Panc1 (cell line): ENCODE measurements at regions not wholly inside any gene's neighbourhood (a gene's known extent, or its start where the extent isn't known, plus 50 kb on each side); places are given as distances from the start of the nearest gene placed in this dataset.

ENCODE experiments used
- ATAC-seq: fragments of 200-7000 bp; cut with Tn5 transposase; 2 replicates; pipeline ENCODE4 v1.9.1; 2020; ENCODE audit warnings: mild to moderate bottlenecking, moderate library complexity
- BruUV-seq: library from RNA; stranded (reverse); fragments of 400-500 nt; replicated peaks from 2 replicates; lab custom pipeline; 2021; lab: Mats Ljungman, UMichigan
- CTCF ChIA-PET: fragments of 300-600 bp; sonication (Branson Sonifier 250); formaldehyde crosslinking; loops from one replicate; lab custom pipeline; 2022; ENCODE audit warnings: antibody characterized with exemption; lab: Charles Lee
- POLR2A ChIA-PET: fragments of 300-600 bp; sonication (Branson Sonifier 250); formaldehyde crosslinking; loops from one replicate; lab custom pipeline; 2022; ENCODE audit warnings: antibody characterized with exemption; lab: Charles Lee
- DNase-seq: peaks from one replicate; pipeline ENCODE4 v3.0.0-alpha.2; 2010; ENCODE audit warnings: low read depth, low spot score
- H3K27ac ChIP-seq: 2 replicates; pipeline ENCODE4 v1.5.1; 2011; ENCODE audit warnings: mild to moderate bottlenecking, low read length, inconsistent platforms
- H3K27me3 ChIP-seq: fragments of 200-500 bp; sonication (Bioruptor generic); 2 replicates; pipeline ENCODE4 v1.6.0; 2014; ENCODE audit warnings: low read length, inconsistent platforms; ENCODE audit not compliant: control insufficient read depth, insufficient read depth
- H3K36me3 ChIP-seq: fragments of 200-500 bp; sonication (Bioruptor generic); 2 replicates; pipeline ENCODE4 v1.5.1; 2014; ENCODE audit warnings: inconsistent platforms, mild to moderate bottlenecking, low read length, moderate library complexity; ENCODE audit not compliant: control insufficient read depth, insufficient read depth
- H3K4me1 ChIP-seq: 2 replicates; pipeline ENCODE4 v1.5.1; 2011; ENCODE audit warnings: inconsistent platforms, mild to moderate bottlenecking, low read length, moderate library complexity; ENCODE audit not compliant: control insufficient read depth, insufficient read depth
- H3K4me3 ChIP-seq, 2 experiments: 2 replicates each; pipeline ENCODE4 v1.5.1; 2011 to 2012; ENCODE audit warnings: low read depth in 2 of 2, low read length in 2 of 2, mild to moderate bottlenecking in 2 of 2, inconsistent platforms in 1 of 2, moderate library complexity in 1 of 2
- H3K9me3 ChIP-seq: fragments of 200-500 bp; sonication (Bioruptor generic); 2 replicates; pipeline ENCODE4 v1.5.1; 2014; ENCODE audit warnings: low read depth, mild to moderate bottlenecking, inconsistent platforms, low read length, moderate library complexity; ENCODE audit not compliant: control insufficient read depth, insufficient read depth
- CTCF ChIP-seq: fragments of 450-650 bp; IDR thresholded peaks from 2 replicates; pipeline ENCODE4 v1.5.1; 2017; ENCODE audit warnings: mild to moderate bottlenecking
- POLR2AphosphoS5 ChIP-seq: IDR thresholded peaks from 2 replicates; pipeline ENCODE4 v1.6.1; 2012; ENCODE audit warnings: mild to moderate bottlenecking, low read depth, low read length, moderate library complexity
- REST ChIP-seq, 2 experiments: IDR thresholded peaks; 2 replicates each; pipeline ENCODE4 v1.6.1; 2011 to 2012; ENCODE audit warnings: low read depth in 2 of 2, control low read depth in 1 of 2, low read length in 1 of 2, mild to moderate bottlenecking in 1 of 2, moderate library complexity in 1 of 2; ENCODE audit not compliant: insufficient read depth in 1 of 2
- SIN3A ChIP-seq: IDR thresholded peaks from 2 replicates; pipeline ENCODE4 v1.6.1; 2012; ENCODE audit warnings: low read depth, mild to moderate bottlenecking, low read length, moderate library complexity, borderline replicate concordance; ENCODE audit not compliant: insufficient read depth
- TCF7L2 ChIP-seq: IDR thresholded peaks from 2 replicates; pipeline ENCODE4 v1.6.1; 2011; ENCODE audit warnings: mild to moderate bottlenecking, low read depth, low read length, inconsistent platforms
- in situ Hi-C: cut with HindIII; loops from 2 replicates; pipeline ENCODE4 v1.10.0; 2016; ENCODE audit warnings: low sequenced_read_pairs, low pct_unique_long_range_greater_than_20kb
- intact Hi-C: fragments of 100-400 bp; cut with micrococcal nuclease; formaldehyde crosslinking; loops from one replicate; pipeline ENCODE4 v1.10.0; 2022; ENCODE audit not compliant: unreplicated experiment

GRCh38 chr14:52189325-52189724 is 78.2 kb upstream of the PTGDR start:
- POLR2A ChIA-PET = no interaction called here
- Histone ChIP-seq H3K27me3 (peaks cover 2% of the 10 kb centered on the region), H3K4me3 (no peak overlapping the region), H3K4me1 (no peaks in the 10 kb centered on the region), H3K27ac (no peak overlapping the region), H3K9me3 (no peaks in the 10 kb centered on the region), H3K36me3 (no peaks in the 10 kb centered on the region)
- CTCF ChIA-PET = no interaction called here
- BruUV-seq = no TSS peak
- in situ Hi-C loops = no loop called here
- no peak for ATAC-seq
- TF ChIP-seq SIN3A = no peak
- TF ChIP-seq CTCF = no peak
- TF ChIP-seq REST (IDR thresholded peaks at IDR 0.05; ENCODE audit: insufficient read depth in 1 of 2, low read depth in 2 of 2, low read length in 1 of 2) = no peak
- TF ChIP-seq POLR2AphosphoS5 = no peak
- TF ChIP-seq TCF7L2 = no peak
- no peak for DNase-seq
- intact Hi-C loops = no loop called here

- TF ChIP-seq SIN3A (no peak), REST (IDR thresholded peaks at IDR 0.05; ENCODE audit: insufficient read depth in 1 of 2, low read depth in 2 of 2, low read length in 1 of 2) (no peak), TCF7L2 (no peak), POLR2AphosphoS5 (no peak), CTCF (no peak)
- no peak overlapping the region for H3K4me3 ChIP-seq
- POLR2A ChIA-PET = no interaction called here
- CTCF ChIA-PET = no interaction called here
- H3K9me3 ChIP-seq = no peaks in the 10 kb centered on the region
- DNase-seq (no peak), ATAC-seq (no peak)
- intact Hi-C loops = no loop called here
- H3K4me1 ChIP-seq = no peaks in the 10 kb centered on the region
- H3K27me3 ChIP-seq = peaks cover 2% of the 10 kb centered on the region
- in situ Hi-C loops = no loop called here
- H3K36me3 ChIP-seq = no peaks in the 10 kb centered on the region
- no TSS peak for BruUV-seq
- no peak overlapping the region for H3K27ac ChIP-seq
Measured at GRCh38 chr14:52188381-52188780, 79.1 kb upstream of the PTGDR start.
